SKM-1 treated with dmso at 0.1 percent for 144 hours (cell line): ENCODE measurements at regions not wholly inside any gene's neighbourhood (a gene's known extent, or its start where the extent isn't known, plus 50 kb on each side); places are given as distances from the start of the nearest gene placed in this dataset.

Experiments
- DNase-seq: peaks from one replicate; lab custom pipeline; 2025; ENCODE audit not compliant: unreplicated experiment; lab: John Stamatoyannopoulos, UW

DNA sequence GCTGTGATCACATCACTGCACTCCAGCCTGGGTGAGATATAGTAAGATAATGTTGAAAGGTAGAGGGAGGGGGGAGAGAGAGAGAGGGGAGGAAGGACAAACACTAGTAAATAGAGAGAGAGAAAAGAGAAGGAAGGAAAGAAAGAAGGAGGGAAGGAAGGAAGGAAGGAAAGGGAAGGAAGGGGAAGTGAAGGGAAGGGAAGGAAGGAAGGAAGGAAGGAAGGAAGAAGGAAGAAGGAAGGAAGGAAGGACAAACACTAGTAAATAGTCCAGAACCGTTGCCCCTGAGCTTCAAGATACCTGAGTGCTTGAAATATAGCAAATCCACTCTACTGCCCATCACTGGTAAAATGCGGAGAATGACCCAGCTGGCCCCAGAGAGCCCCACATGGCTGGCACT lies 156.5 kb upstream of the ZNF507 start:
- no peak for DNase-seq

- DNase-seq, result no peak
Measured at GRCh38 chr19:32189956-32190706, 155.3 kb upstream of the ZNF507 start.

DNA sequence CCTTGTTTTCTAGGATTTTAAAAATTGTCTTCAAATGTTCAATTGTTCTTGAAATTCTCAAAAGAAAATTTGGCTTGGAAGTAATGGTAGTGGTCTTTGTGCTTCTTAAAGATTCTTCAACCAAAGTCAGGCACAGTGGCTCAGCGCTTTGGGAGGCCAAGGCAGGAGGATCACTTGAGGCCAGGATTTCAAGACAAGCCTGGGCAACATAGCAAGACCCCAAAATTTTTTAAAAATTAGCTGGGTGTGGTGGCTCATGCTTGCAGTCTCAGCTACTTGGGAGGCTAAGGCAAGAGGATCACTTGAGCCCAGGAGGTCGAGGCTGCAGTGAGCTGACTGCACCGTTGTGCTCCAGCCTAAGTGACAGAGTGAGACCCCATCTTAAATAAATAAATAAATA lies 153.5 kb upstream of the ZNF507 start:
- no peak for DNase-seq

GRCh38 chr19:32195706-32196610 lies 149.5 kb upstream of the ZNF507 start:
- DNase-seq, result no peak

GRCh38 chr19:32196690-32197420 lies 148.6 kb upstream of the ZNF507 start:
- DNase-seq, result no peak

DNA sequence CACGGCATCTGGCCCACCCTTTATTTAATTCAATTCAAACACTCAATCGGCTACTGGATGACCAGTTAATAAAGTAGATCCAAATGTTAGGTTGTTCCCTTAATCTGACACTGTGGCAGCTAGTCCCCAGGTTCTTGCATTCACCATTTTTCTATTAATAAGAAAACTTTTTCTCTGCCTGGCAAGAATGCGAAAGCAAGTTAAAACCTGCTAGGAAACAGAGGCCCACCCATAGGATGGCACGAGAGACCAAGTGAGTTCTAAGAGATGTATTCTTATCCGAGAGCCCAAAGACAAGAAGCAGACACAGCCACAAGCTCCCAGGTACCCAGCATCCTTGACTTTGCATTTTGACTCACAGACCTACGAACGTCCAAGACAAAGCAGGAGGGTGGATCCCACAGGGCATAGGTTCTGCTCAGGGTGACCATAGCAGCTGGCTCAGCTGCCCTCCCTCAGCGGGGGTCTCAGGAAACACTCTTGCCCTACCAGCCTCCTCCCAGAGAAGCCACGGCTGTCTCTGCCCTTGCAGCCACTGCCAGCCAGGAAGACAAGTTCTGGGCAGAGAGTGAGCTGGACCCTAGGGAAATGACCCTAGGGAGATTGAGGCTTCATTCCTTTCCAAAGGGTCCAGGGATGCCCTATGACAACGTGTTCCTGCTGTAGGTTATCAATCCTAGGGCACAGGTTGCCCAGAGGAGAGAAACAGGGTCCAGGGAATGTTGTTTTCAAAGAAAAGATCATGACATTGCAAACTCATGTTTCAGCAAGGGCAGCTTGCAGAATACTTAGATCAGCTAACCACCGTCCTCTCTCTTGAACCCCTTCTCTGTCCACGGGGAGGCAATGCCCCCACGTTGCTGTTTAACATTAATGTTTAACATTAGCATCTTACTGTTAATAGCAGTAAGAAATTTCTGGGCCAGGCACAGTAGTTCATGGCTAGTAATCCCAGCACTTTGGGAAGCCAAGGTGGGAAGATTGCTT lies 147.2 kb upstream of the ZNF507 start:
- DNase-seq, result no peak

GRCh38 chr19:32199501-32200040 lies 145.8 kb upstream of the ZNF507 start:
- no peak for DNase-seq

DNA sequence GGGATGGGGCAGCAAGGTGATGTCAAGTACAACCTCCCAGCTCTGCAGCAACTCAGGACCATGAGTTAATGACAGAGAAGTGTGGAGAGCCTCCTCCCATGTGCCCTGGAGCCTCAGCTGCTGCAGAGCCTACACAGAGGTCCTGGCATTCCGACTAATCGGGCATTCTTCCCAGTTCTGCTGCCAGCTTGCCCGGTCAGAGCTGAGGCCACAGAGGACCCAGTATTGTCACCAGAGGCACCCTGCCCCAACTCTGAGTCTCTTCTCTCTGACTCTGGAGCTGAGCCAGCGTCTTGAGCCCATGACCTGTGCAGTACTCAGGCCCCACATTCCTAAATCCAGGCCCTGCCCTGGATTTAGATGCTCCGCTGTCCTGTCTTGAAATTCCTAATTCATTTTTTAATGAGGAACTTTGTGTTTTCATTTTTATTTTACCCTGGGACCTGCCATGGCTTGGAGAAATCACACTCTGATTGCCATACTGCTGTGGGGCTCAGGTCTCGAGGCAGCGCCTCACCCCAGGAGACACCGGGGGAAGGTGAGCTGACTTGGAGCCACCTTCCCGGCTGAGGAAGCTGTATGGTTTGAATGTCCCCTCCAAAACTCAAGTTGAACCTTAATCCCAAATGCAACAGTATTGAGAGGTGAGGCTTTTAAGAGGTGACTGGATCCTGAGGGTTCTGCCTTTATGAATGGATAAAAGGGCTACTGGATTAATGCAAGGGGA lies 144.9 kb upstream of the ZNF507 start:
- DNase-seq, result no peak

- DNase-seq, result no peak
Measured at GRCh38 chr19:32201211-32201610, 144.2 kb upstream of the ZNF507 start.

GRCh38 chr19:32201636-32202051 lies 143.8 kb upstream of the ZNF507 start:
- no peak for DNase-seq

GRCh38 chr19:32202244-32202643 lies 143.2 kb upstream of the ZNF507 start:
- DNase-seq, result no peak

- DNase-seq, result no peak
Measured at GRCh38 chr19:32203161-32203560, 142.2 kb upstream of the ZNF507 start.

GRCh38 chr19:32206065-32206464 lies 139.3 kb upstream of the ZNF507 start:
- DNase-seq, result no peak

GRCh38 chr19:32208060-32208459 lies 137.3 kb upstream of the ZNF507 start:
- no peak for DNase-seq

DNA sequence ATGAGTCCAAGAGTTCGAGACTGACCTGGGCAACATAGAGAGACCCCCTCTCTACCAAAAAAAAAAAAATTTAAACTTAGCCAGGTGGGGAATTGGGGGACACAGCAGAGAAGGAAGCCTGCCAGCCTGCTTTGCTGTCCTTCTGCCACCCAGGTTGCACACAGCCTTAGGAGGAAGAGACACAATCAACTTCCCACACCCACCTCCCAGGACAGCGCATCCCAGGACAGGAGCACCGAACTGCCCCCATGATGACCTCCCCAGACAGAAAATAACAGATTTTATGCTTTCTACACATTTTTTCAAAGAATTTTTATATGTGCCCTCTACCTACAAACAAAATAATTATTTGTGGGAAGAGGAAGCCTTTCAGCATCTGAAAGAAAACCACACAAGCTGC lies 126.0 kb upstream of the ZNF507 start:
- no peak for DNase-seq

GRCh38 chr19:32219881-32220472 lies 125.4 kb upstream of the ZNF507 start:
- no peak for DNase-seq

DNA sequence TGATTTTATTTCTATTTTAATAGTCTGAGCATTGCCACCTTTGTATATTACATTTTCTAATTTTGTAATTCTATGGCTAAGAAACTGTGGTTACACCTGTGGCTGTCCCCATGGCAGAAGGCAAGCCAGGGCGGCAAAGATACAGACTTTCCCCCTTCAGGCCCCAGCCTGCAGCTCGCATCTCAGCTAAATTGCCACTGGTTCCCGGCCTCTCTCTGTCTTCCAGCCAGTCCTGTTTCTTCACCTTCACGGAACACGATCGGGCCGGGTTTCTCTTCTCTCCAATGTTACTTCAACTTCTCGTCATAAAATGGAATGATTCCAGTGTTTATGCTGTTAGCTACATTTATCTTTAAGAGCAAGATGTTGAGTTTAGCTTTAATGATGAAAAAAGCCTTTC lies 124.5 kb upstream of the ZNF507 start:
- no peak for DNase-seq

DNA sequence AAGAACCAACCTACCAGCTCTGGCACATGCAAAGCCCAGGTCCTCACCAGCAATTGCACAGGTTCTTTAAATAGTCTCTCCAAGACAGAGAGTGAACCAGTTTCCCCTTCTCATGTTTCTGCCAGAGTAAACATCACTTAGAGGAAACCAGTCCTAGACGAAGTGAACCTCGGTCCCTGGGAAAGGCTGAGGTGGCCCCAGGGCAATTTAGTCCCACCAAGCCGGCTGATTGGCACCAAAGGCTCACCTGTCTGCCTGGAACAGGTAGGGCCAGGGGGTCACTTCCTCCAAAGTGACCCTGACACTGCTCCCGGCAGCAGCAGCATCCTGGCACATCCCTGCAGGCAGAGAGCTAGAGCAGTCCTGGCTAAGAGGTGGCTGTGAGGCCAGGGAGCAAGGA lies 122.9 kb upstream of the ZNF507 start:
- no peak for DNase-seq

GRCh38 chr19:32223106-32223505 lies 122.3 kb upstream of the ZNF507 start:
- DNase-seq, result no peak
